ENCODE measurements at regions not wholly inside any gene's neighbourhood (a gene's known extent, or its start where the extent isn't known, plus 50 kb on each side); places are given as distances from the start of the nearest gene placed in this dataset.

- no peaks in the 10 kb centered on the region for H3K9me3 ChIP-seq
- TF ChIP-seq POLR2A (IDR thresholded peaks at IDR 0.05) (no peak), EP300 (IDR thresholded peaks at IDR 0.05) (no peak), POLR2AphosphoS5 (IDR thresholded peaks at IDR 0.05) (no peak), CTCF (IDR thresholded peaks at IDR 0.05) (no peak)
- no peaks in the 10 kb centered on the region for H3K4me1 ChIP-seq
- no peaks in the 10 kb centered on the region for H3K27me3 ChIP-seq
- WGBS, 2 donors (ENCODE audit: low coverage in 1 of 2), result 100% methylated on average over 2 of the region's 2 CpGs; no CpG with 5 or more reads in 1 of the 2 donors
- no peak for ATAC-seq
- H3K27ac ChIP-seq, result no peak overlapping the region
- no peaks in the 10 kb centered on the region for H3K36me3 ChIP-seq
- H3K4me3 ChIP-seq, result no peak overlapping the region
These were observed 405.2 kb downstream of the FAT4 start for GRCh38 chr4:125719987-125720386.

DNA sequence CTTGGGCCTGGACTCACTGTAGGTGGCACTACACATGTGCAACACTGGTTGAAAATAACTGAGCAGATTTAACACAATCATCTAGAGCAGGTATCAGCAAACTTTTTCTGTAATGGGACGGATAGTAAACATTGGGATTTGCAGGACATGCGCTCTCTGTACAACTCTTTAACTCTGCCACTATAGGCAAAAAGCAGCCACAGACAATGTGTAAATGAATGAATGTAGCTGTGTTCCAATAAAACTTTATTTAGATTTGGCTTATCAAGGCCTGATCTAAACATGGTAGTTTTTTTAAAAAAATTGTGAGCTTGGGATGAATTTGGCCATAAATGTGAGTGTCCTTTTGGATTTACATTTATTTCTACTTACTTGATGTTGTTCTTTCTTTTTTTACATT lies 407.3 kb downstream of the FAT4 start:
- Histone ChIP-seq H3K27ac (no peak overlapping the region), H3K9me3 (no peaks in the 10 kb centered on the region), H3K4me1 (no peaks in the 10 kb centered on the region), H3K4me3 (no peak overlapping the region), H3K36me3 (no peaks in the 10 kb centered on the region), H3K27me3 (no peaks in the 10 kb centered on the region)
- no peak for ATAC-seq
- 100% methylated on average over 2 of the region's 2 CpGs; no CpG with 5 or more reads in 1 of the 2 donors for WGBS, 2 donors (ENCODE audit: low coverage in 1 of 2)
- no peak for TF ChIP-seq EP300 (IDR thresholded peaks at IDR 0.05)
- no peak for TF ChIP-seq CTCF (IDR thresholded peaks at IDR 0.05)
- TF ChIP-seq POLR2AphosphoS5 (IDR thresholded peaks at IDR 0.05), result no peak
- no peak for TF ChIP-seq POLR2A (IDR thresholded peaks at IDR 0.05)

GRCh38 chr4:125725957-125726525 lies 411.3 kb downstream of the FAT4 start:
- Histone ChIP-seq H3K27ac (no peak overlapping the region), H3K9me3 (no peaks in the 10 kb centered on the region), H3K4me3 (no peak overlapping the region), H3K4me1 (no peaks in the 10 kb centered on the region), H3K27me3 (no peaks in the 10 kb centered on the region), H3K36me3 (no peaks in the 10 kb centered on the region)
- ATAC-seq, result no peak
- 61 to 76% methylated on average over 3 to 4 of the region's 4 CpGs for WGBS, 2 donors (ENCODE audit: low coverage in 1 of 2)
- no peak for TF ChIP-seq POLR2AphosphoS5 (IDR thresholded peaks at IDR 0.05)
- TF ChIP-seq EP300 (IDR thresholded peaks at IDR 0.05), result no peak
- no peak for TF ChIP-seq CTCF (IDR thresholded peaks at IDR 0.05)
- TF ChIP-seq POLR2A (IDR thresholded peaks at IDR 0.05), result no peak

- no peaks in the 10 kb centered on the region for H3K27me3 ChIP-seq
- TF ChIP-seq POLR2A (IDR thresholded peaks at IDR 0.05), result no peak
- no peak for TF ChIP-seq CTCF (IDR thresholded peaks at IDR 0.05)
- TF ChIP-seq EP300 (IDR thresholded peaks at IDR 0.05), result no peak
- TF ChIP-seq POLR2AphosphoS5 (IDR thresholded peaks at IDR 0.05), result no peak
- H3K9me3 ChIP-seq, result no peaks in the 10 kb centered on the region
- no peaks in the 10 kb centered on the region for H3K4me1 ChIP-seq
- no peak for ATAC-seq
- 100% methylated on average over 2 of the region's 2 CpGs; no CpG with 5 or more reads in 1 of the 2 donors for WGBS, 2 donors (ENCODE audit: low coverage in 1 of 2)
- no peak overlapping the region for H3K4me3 ChIP-seq
- H3K27ac ChIP-seq, result no peak overlapping the region
- no peaks in the 10 kb centered on the region for H3K36me3 ChIP-seq
These were observed 413.2 kb downstream of the FAT4 start for GRCh38 chr4:125727931-125728330.

DNA sequence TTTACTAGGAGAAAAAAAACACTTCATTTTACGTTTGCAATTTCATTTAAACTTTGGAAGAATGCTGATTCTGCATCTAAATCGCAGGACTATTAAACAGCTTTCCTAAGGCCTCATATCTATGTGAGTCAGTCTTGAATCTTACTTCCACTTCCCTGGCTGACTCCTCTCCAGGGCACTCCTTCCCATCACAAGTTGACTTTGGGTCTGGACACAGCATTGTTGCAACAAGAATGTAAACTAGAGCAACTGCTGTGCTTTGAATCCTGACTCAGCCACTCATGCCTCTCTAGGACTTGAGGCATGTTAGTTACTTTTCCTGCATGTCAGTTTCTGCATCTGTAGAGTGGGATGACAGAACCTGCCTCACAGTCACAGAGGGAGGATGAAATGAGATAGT lies 413.8 kb downstream of the FAT4 start:
- H3K27ac ChIP-seq, result no peak overlapping the region
- no peaks in the 10 kb centered on the region for H3K4me1 ChIP-seq
- no peaks in the 10 kb centered on the region for H3K27me3 ChIP-seq
- no peaks in the 10 kb centered on the region for H3K9me3 ChIP-seq
- no peaks in the 10 kb centered on the region for H3K36me3 ChIP-seq
- no peak overlapping the region for H3K4me3 ChIP-seq
- peak; percentile 53 for ATAC-seq
- TF ChIP-seq EP300 (IDR thresholded peaks at IDR 0.05) (no peak), POLR2AphosphoS5 (IDR thresholded peaks at IDR 0.05) (no peak), CTCF (IDR thresholded peaks at IDR 0.05) (no peak), POLR2A (IDR thresholded peaks at IDR 0.05) (no peak)
- 68 to 81% methylated on average over 2 of the region's 2 CpGs for WGBS, 2 donors (ENCODE audit: low coverage in 1 of 2)
